ENCODE measurements at regions not wholly inside any gene's neighbourhood (a gene's known extent, or its start where the extent isn't known, plus 50 kb on each side); places are given as distances from the start of the nearest gene placed in this dataset.

- no peak for DNase-seq (ENCODE audit: low spot score)
Observed at GRCh38 chr11:134555510-134555909, 143.5 kb upstream of the B3GAT1 start.

GRCh38 chr11:134554861-134555260 lies 142.8 kb upstream of the B3GAT1 start:
- DNase-seq (ENCODE audit: low spot score) = no peak

GRCh38 chr11:134554106-134554505 lies 142.1 kb upstream of the B3GAT1 start:
- DNase-seq (ENCODE audit: low spot score) = no peak

GRCh38 chr11:134552749-134553148 lies 140.7 kb upstream of the B3GAT1 start:
- no peak for DNase-seq (ENCODE audit: low spot score)

GRCh38 chr11:134545521-134545920 lies 133.5 kb upstream of the B3GAT1 start:
- DNase-seq (ENCODE audit: low spot score) = no peak

- no peak for DNase-seq (ENCODE audit: low spot score)
Observed at GRCh38 chr11:134544095-134544815, 132.2 kb upstream of the B3GAT1 start.

GRCh38 chr11:134543645-134544044 lies 131.6 kb upstream of the B3GAT1 start:
- no peak for DNase-seq (ENCODE audit: low spot score)

GRCh38 chr11:134543241-134543640 lies 131.2 kb upstream of the B3GAT1 start:
- no peak for DNase-seq (ENCODE audit: low spot score)

GRCh38 chr11:134542401-134543165 lies 130.5 kb upstream of the B3GAT1 start:
- DNase-seq (ENCODE audit: low spot score) = no peak

- no peak for DNase-seq (ENCODE audit: low spot score)
Observed at GRCh38 chr11:134541951-134542350, 129.9 kb upstream of the B3GAT1 start.

- DNase-seq (ENCODE audit: low spot score) = no peak
Observed at GRCh38 chr11:134541355-134541754, 129.3 kb upstream of the B3GAT1 start.

- no peak for DNase-seq (ENCODE audit: low spot score)
Observed at GRCh38 chr11:134539285-134539684, 127.2 kb upstream of the B3GAT1 start.

GRCh38 chr11:134538742-134539141 lies 126.7 kb upstream of the B3GAT1 start:
- no peak for DNase-seq (ENCODE audit: low spot score)

- DNase-seq (ENCODE audit: low spot score) = no peak
Observed at GRCh38 chr11:134537941-134538340, 125.9 kb upstream of the B3GAT1 start.

GRCh38 chr11:134537296-134537695 lies 125.3 kb upstream of the B3GAT1 start:
- DNase-seq (ENCODE audit: low spot score) = no peak

GRCh38 chr11:134536677-134537076 lies 124.6 kb upstream of the B3GAT1 start:
- no peak for DNase-seq (ENCODE audit: low spot score)

GRCh38 chr11:134536219-134536618 lies 124.2 kb upstream of the B3GAT1 start:
- DNase-seq (ENCODE audit: low spot score) = no peak

- no peak for DNase-seq (ENCODE audit: low spot score)
Observed at GRCh38 chr11:134535029-134536025, 123.3 kb upstream of the B3GAT1 start.

- DNase-seq (ENCODE audit: low spot score) = no peak
Observed at GRCh38 chr11:134533511-134533910, 121.5 kb upstream of the B3GAT1 start.

- no peak for DNase-seq (ENCODE audit: low spot score)
Observed at GRCh38 chr11:134532921-134533421, 120.9 kb upstream of the B3GAT1 start.

- no peak for DNase-seq (ENCODE audit: low spot score)
Observed at GRCh38 chr11:134532131-134532920, 120.3 kb upstream of the B3GAT1 start.
